RWPE2 (cell line): ENCODE measurements at regions not wholly inside any gene's neighbourhood (a gene's known extent, or its start where the extent isn't known, plus 50 kb on each side); places are given as distances from the start of the nearest gene placed in this dataset.
A peak's percentile ranks its signal among the peaks of the same experiment; 100 is the strongest.

ENCODE experiments used
- ATAC-seq: fragments of 200-7000 bp; cut with Tn5 transposase; 3 replicates; pipeline ENCODE4 v1.9.1; 2021; ENCODE audit warnings: low read depth
- DNase-seq: peaks from one replicate; pipeline ENCODE4 v3.0.0-alpha.2; 2020; ENCODE audit warnings: low spot score
- H3K27ac ChIP-seq: fragments of 450-650 bp; 2 replicates; pipeline ENCODE4 v1.5.1; 2017; ENCODE audit warnings: mild to moderate bottlenecking; ENCODE audit not compliant: poor library complexity, severe bottlenecking
- H3K27me3 ChIP-seq: fragments of 250-450 bp; sonication (Bioruptor Pico); 2 replicates; pipeline ENCODE4 v1.5.1; 2021; ENCODE audit warnings: mild to moderate bottlenecking, moderate library complexity; ENCODE audit not compliant: insufficient read depth, poor library complexity, severe bottlenecking
- H3K36me3 ChIP-seq: fragments of 250-450 bp; sonication (Bioruptor Pico); 2 replicates; pipeline ENCODE4 v1.5.1; 2020; ENCODE audit warnings: low read depth, mild to moderate bottlenecking, moderate library complexity
- H3K4me1 ChIP-seq: fragments of 250-450 bp; sonication (Bioruptor Pico); 2 replicates; pipeline ENCODE4 v1.5.1; 2021; ENCODE audit warnings: mild to moderate bottlenecking, moderate library complexity; ENCODE audit not compliant: insufficient read depth, poor library complexity, severe bottlenecking
- H3K4me3 ChIP-seq: fragments of 250-450 bp; sonication (Bioruptor Pico); 2 replicates; pipeline ENCODE4 v1.5.1; 2021; ENCODE audit warnings: mild to moderate bottlenecking, moderate library complexity; ENCODE audit not compliant: severe bottlenecking
- H3K9me3 ChIP-seq: fragments of 250-450 bp; sonication (Bioruptor Pico); 2 replicates; pipeline ENCODE4 v1.5.1; 2021; ENCODE audit warnings: mild to moderate bottlenecking, moderate library complexity; ENCODE audit not compliant: severe bottlenecking
- CTCF ChIP-seq: fragments of 450-650 bp; IDR thresholded peaks from one replicate; pipeline ENCODE4 v1.5.1; 2017; ENCODE audit warnings: mild to moderate bottlenecking, moderate library complexity; ENCODE audit not compliant: poor library complexity, severe bottlenecking

DNA sequence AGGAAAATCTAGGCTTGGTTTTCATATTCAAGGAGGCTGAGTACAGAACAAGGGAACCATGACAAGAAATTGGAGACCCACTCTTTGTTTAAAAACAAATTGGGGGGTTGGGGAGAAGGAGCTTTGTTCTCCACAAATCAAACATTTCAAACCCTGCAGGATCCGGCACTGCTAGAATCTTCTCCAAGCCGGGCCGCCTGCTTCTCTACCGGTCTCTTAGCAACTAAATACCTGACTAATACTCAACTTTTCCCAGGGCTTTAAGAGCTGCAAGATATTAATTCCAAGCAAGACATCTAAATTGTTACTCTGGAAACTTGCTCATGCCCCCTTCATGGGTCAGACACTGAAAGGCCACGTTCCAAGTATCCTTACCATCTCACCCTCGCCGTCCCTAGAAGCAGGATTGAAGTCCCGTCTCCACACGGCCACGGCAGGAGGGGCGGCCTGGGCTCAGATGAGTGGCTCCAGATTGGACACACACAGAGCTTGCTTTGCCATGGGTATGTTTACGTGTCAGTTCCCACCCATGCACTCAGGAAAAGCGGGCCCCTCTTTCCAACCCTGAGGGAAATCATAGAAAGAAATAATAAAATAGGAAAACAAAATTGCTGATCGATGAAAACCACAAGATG is 126.4 kb upstream of the CDH4 start:
- DNase-seq (peak; percentile 70), ATAC-seq (no peak)
- no peak for TF ChIP-seq CTCF
- Histone ChIP-seq H3K36me3 (no peaks in the 10 kb centered on the region), H3K4me1 (peaks cover 14% of the 10 kb centered on the region), H3K4me3 (no peak overlapping the region), H3K27me3 (no peaks in the 10 kb centered on the region), H3K9me3 (no peaks in the 10 kb centered on the region), H3K27ac (no peak overlapping the region)

- H3K27ac ChIP-seq = peak overlapping the region; percentile 58
- ATAC-seq = no peak
- no peaks in the 10 kb centered on the region for H3K9me3 ChIP-seq
- no peaks in the 10 kb centered on the region for H3K27me3 ChIP-seq
- no peaks in the 10 kb centered on the region for H3K36me3 ChIP-seq
- H3K4me3 ChIP-seq = no peak overlapping the region
- peak; percentile 69 for DNase-seq
- peaks cover 14% of the 10 kb centered on the region for H3K4me1 ChIP-seq
- TF ChIP-seq CTCF = no peak
These were observed 125.5 kb upstream of the CDH4 start for GRCh38 chr20:61126369-61127195.

GRCh38 chr20:61127311-61128039 is 124.6 kb upstream of the CDH4 start:
- Histone ChIP-seq H3K4me1 (peaks cover 14% of the 10 kb centered on the region), H3K27ac (peak overlapping the region; percentile 58), H3K4me3 (no peak overlapping the region), H3K36me3 (no peaks in the 10 kb centered on the region), H3K27me3 (no peaks in the 10 kb centered on the region), H3K9me3 (no peaks in the 10 kb centered on the region)
- DNase-seq (peak; percentile 99), ATAC-seq (peak; percentile 97)
- no peak for TF ChIP-seq CTCF

GRCh38 chr20:61128701-61129269 is 123.3 kb upstream of the CDH4 start:
- Histone ChIP-seq H3K36me3 (no peaks in the 10 kb centered on the region), H3K27me3 (peaks cover 6% of the 10 kb centered on the region)

More at GRCh38 chr20:61128701-61129269, 123.3 kb upstream of the CDH4 start:
- H3K4me3 ChIP-seq = no peak overlapping the region
- no peak for TF ChIP-seq CTCF
- no peaks in the 10 kb centered on the region for H3K9me3 ChIP-seq
- no peak overlapping the region for H3K27ac ChIP-seq
- ATAC-seq = no peak
- peak; percentile 71 for DNase-seq
- H3K4me1 ChIP-seq = peaks cover 14% of the 10 kb centered on the region
